Limb (tissue), 2 donors: ENCODE measurements at regions not wholly inside any gene's neighbourhood (a gene's known extent, or its start where the extent isn't known, plus 50 kb on each side); places are given as distances from the start of the nearest gene placed in this dataset.

Source experiments
- DNase-seq, 2 donors: peaks; one replicate each; pipeline ENCODE4 v3.0.0-alpha.2; 2016; ENCODE audit errors: extremely low spot score in 2 of 2

DNA sequence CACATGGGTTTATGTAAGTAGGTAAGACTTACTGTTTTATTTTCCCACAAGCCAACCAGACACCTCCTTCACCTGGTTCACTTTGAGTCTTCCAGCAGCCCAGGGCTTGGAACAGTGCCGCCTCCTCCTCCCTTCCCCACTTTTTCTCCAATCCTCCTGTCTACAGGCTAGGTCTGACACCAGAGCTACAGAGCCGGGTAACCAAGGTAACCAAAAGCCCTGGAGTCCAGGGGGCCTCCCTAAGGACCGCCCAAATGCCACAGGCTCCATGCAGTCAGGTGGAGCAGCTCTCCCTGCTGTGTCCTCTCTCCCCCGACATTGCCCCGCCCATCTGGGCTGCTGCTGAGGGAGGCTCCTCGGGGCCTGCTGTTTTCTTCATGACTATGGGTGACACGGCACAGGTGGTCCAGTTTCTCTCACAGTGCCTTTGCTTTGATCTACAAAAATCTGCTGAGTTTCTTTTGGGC lies 138.0 kb upstream of the EFNA5 start:
- peak in 1 of 2 donors; percentile 59 for DNase-seq

DNA sequence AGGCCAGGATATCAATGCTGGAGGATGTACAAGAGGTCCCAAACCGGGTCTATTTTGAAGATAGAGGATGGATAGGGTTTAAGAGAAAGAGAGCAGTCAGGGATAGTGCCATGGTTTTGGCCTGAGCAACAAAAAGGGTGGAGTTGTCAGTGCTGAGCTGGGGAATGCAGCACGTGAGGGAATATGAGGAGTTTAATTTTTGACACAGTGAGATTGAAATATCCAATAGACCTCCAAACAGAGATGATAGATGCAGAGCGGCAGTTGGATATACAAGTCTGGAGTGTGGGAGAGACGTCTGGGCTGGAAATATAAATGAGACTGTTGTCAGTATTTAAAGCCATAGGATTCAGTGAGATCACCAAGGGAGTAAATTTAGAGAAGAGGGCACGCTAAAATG lies 136.7 kb upstream of the EFNA5 start:
- DNase-seq = no peak

DNA sequence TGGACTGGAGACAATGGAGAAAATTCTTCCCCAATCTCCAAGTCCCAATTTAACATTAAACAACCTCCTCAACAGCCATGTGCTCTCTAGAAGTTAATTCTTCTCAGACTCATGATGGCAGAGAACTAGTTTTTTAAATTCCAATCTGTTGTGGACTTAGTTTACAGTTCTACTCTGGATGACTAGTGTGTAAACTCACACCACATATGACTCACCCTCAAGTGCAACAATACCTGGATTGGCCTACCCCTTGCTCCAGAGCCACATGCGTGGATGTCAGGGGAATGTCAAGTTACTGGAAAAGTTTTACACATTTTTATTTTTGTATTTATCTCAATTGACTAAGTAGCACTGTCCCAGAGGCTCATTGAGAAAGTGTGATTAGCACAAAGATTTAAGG lies 136.0 kb upstream of the EFNA5 start:
- no peak for DNase-seq

DNA sequence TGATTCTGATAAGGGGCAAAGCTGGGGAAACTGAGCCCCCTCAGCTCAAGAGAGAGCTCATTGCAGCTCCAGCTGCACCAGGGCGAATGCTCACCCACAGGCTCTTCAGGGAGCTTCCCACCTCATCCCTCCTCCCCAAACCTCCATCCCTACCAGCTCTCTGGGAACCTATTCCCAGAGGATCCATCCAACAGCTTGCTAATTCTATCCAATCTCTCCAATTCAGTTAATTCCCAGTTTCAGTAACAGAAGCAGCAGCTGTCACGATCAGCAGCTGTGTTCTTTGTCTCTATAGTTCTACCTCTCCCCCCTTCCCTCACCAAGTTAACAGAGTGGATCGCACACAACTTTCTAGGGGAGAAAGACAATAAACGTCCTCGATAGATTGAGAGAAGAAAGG lies 135.5 kb upstream of the EFNA5 start:
- no peak for DNase-seq

DNA sequence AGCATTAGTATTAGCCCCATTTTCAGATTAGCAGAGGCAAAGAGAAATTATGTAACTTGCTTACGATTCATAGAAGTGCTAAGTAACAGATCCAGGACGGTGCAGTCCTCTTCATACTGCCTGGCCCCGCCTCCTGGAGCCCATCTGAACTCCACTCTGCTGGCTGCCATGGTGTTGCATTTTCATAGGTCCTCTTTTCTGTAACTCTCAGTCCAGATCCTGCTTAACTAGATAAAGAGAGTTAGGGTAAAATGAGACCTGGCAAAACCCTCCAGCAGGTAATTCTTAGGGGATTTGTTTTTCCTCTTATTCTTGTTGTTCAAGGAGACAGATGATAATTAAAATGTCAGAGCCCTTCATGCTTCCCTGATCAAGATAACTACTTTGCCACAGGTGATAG lies 135.1 kb upstream of the EFNA5 start:
- DNase-seq = no peak

DNA sequence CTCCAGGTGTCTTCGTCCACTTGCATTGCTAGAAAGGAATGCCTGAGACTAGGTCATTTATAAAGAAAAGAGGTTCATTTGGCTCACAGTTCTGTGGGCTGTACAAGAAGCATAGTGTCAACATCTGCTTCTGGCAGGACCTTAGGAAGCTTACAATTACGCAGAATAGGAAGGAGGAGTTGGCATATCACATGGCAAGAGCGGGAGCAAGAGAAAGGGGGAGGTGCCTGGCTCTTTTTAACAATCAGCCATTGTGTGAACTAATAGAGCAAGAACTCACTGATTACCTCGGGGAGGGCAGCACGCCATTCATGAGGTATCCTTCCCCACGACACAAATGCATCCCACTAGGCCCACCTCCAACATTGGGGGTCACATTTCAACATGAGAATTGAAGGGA lies 134.4 kb upstream of the EFNA5 start:
- DNase-seq = no peak

DNA sequence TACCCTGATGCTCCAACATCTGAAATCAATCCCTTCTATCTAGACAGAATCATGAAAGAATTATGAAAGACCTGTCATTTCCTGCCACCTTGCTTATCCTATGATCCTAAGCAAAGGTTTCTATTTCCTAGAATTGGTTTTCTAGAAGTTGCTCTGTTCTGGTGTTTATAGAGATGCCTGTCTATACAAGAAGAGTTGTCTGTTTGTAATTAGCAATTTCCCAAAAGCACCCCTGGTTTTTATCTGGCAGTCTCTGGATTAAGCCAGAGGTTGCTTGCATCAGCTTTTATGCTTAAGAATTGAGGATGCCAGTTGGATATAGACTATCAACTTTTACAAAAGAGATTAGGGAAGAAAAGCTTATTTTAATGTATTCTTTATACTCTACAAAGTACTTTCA lies 133.0 kb upstream of the EFNA5 start:
- DNase-seq = no peak

DNA sequence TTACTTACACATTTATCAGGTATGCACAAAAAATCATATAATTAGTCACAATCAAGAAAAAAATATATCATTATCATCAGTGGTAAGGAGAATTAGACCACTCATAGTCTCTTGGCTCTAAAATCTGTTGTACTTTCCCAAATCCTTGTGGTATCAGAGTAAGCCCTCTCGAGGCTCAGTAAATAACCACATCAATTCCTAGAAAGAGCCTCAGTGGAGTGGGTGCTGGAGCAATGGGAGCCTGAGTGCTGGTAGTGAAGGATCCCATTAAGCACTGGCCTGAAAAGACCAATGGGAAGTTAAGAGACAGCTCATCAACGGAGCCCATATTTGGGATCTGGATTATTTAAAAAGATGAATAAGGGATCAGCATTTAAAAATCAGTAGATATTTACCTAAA lies 130.3 kb upstream of the EFNA5 start:
- no peak for DNase-seq

DNA sequence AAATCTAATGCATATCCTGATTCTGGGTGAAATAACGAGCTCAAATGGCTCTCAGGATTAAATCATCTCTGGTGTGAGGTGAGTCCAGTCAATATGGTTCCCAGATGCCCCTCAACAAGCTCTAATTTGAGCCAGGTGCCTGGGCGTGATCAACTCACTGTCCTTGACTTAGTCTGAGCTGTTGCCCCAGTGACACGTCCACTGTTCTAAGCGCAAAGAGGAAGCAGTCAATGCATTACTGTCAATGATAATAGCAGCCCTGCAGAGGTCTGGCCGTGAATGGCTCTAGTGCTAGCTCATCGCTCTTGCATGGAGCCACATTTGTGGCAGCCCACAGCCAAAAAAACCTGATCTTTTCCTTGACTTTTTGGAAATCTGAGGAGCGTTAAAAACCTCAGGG lies 128.6 kb upstream of the EFNA5 start:
- no peak for DNase-seq

DNA sequence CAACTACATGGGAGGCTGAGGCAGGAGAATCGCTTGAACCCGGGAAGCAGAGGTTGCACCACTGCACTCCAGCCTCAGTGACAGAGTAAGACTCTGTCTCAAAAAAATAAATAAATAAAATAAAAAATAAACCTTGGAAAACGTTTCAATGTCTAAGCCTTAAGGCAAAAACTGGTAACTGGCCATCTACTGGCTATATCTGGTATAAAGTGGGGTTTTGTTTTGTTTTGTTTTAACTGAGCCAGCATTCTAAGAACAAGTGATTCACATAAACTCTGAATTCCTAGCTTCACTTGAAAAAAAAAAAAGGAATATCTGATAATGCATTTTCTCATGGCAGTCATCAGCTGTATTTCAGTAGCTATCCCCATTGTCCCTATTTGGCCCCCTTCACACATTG lies 126.1 kb upstream of the EFNA5 start:
- DNase-seq = no peak

DNA sequence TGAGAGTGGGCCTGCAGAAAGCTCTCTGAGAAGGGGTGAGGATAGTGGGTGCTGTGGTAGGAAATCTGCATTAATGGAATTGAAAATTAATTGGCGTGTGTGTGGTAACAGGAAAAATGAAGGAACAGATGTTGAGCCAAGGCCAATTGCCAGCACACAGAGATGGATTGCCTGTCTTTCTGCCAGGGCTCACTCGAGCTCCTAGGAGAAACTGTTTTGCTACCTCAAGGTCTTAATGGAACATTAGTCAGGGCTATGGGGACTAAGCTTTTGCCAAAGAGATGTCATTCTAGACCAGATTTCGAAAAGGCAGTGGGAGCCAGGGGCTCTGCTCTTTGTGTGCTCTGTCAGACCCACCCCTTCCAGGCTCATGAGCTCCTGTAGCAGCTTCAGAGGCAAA lies 124.0 kb upstream of the EFNA5 start:
- peak; percentile 15 to 56 for DNase-seq

DNA sequence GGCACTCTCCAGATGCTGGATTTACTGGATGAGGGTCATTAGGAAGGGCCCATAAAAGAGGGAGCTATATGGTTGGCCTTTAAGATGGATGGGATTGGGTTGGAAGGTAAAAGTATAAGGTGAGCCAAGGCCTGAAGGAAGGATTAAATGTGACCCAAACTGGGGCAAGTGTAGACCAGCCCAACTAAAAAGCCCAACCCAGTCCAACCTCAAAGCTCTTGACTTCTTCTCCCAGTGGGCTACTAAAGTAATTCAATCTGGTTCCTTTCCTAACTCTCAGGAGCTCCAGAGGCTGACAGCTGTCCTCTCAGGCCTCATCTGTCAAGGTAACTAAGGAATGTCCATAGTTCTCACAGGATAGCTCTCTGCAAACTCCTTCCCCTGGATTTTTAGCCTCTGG lies 122.2 kb upstream of the EFNA5 start:
- DNase-seq = no peak

DNA sequence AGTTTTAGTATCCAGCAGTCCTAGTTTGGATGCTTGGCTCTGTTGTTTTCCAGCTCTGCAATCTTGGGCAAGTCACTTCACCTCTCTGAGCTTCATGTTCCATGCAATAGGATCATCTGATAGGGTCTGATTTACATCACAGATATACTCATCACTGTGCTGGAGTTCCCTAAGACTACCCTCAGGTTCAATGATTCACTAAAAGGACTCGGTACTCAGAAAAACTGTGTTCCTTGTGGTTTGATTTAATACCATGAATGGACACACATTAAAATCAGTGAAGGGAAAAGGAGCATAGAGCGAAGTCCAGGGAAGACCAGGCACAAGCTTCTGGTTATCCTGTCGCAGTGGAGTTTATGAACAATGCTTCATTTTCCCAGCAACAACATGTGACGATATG lies 119.9 kb upstream of the EFNA5 start:
- no peak for DNase-seq

DNA sequence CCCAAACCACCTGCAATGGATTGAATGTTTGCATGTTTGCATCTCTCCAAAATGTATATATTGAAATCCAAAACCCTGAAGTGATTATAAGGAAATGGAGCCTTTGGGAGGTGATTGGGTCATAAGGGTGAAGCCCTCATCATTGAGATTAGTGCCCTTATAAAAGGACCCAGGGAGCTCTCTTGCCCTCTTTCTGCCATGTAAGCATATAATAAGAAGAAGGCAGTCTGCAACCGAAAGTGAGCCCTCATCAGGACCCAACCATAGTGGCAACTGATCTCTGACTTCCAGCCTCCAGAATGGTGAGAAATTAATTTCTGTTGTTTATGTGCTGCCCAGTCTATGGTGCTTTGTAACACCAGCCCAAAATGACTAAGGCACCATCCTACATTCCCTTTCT lies 115.7 kb upstream of the EFNA5 start:
- no peak for DNase-seq

DNA sequence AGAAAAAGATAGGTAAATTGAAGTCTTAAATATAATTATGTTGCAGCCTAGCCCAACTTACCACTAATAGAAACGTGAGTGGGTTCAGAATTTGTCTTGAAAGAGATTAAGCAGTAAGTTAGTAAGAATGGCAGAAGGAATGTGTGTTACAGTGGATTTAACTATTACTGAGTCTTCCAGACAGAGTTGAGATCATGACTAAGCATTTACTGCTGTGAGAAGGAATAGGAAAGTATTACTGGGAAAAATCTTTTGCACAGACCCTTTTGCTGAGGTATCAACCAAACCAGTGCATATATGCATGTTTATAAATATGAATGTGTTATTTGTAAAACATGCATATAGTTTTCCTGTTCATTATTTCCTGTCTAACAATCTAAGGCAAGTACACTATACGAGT lies 112.8 kb upstream of the EFNA5 start:
- no peak for DNase-seq

DNA sequence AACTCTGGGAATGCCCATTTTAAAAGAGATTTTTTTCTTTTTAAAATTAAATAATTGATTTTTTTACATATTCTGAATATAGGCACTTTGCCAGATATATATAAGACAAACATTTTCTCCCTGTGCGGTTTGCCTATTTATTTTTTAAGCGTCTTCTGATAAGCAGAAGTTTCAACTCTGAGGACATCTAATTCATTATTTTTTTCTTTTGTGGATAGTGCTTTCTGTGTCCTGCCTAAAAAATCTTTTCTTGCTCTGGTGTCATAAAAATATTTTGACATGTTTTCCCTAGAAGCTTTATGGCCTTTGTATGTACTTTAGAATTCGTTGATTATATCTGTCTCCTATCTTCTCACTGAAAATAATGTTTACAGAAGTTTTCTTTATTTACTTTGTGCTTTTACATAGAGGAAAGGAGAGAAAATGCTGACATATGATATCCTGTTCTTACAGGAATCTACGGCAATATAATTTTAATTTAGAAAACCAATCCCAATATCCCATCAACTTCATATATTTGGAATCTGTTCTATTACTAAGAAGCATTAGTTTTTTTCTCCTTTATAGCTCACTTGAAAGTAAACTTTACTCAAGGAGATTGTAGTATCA lies 111.9 kb upstream of the EFNA5 start:
- no peak for DNase-seq

DNA sequence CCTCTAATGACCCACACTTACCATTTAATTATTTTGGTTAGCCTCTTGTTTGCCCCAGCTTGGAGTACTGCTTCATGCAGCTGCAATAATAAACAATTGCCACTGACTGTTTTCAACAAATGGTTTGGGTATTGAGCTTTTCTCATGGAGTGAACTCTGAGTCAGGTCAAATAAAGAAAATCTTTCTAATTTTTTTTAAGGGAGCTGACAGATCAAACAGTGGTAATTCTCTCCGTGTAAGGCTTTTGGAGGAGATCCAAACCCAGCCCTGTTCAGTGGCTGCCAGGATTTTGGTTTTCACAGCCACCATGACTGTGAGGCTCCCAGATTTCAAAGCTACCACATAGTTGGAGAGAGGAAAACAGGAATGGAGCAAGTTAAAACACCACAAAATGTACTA lies 110.7 kb upstream of the EFNA5 start:
- no peak for DNase-seq

DNA sequence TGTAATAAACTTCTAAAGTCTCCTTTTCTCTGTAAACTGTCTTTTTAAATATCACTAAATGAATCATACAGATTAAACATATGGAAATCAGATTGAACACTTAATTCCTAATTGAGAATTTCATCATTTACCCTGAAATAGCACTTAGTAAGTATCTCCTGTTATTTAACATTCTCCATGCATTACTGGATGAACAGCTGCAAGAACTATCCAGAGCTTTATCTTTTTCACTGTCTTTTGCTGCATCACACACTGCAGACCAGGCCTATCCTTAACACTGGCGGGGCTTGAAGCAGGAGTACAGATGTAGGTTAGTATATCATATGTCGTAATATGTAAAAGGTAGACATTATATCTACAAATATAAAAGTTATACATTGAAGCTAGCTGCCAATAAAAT lies 108.7 kb upstream of the EFNA5 start:
- DNase-seq = no peak

DNA sequence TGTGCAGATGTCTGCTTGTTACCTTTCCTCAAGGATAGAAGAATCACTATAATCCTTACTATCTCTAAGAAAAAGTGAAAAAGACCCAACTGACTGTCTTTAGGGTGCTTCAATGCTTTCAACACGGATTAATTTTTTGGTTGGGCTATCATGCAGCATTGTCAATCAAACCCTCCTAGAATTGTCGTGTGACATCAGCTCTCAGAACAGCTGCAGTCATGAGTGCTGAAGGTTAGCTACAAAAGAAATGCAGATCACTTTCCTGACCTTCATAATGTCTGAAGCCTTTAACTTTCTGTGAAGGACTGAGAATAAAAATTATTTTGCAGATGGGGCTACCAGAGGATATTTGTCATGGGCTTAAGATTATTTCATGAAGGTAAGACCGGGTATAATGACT lies 107.9 kb upstream of the EFNA5 start:
- DNase-seq = no peak

DNA sequence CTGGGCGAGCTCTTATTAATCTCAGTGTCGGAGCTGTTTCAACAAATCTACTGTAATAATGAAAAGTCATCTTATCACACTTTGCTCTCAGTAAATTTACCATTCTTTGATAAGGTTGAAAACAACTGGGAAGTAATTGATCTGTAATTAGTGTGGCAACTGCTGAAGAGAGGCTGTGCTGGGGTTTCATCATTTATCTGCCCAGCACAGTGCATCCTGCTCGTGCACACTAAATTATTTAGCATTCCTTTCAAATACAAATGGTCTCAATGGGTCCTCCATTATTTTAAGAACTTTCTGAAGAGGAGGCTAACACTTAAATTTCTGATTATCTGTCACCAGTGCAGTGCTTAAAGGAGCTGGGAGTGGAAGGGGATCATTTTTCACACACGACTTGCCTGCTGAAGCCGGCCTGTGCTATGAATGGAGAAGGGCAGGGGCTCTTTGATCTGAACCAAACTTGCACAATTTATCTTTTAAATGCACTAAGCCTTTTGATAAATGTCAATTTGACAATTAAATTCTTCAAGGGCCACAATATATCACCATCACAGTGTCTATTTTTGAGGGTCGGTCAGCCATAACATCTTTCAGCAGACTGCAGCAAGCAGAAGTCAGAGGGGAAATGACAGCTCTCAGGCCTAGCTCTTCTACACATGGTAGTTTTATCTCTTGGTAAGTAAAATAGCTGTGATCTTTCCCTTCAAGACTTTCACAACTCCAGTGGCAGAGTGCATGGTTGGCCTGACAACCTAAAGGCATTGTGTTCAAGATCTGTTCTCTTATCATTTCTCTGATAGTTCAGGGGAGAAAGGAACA lies 106.4 kb upstream of the EFNA5 start:
- DNase-seq = no peak

DNA sequence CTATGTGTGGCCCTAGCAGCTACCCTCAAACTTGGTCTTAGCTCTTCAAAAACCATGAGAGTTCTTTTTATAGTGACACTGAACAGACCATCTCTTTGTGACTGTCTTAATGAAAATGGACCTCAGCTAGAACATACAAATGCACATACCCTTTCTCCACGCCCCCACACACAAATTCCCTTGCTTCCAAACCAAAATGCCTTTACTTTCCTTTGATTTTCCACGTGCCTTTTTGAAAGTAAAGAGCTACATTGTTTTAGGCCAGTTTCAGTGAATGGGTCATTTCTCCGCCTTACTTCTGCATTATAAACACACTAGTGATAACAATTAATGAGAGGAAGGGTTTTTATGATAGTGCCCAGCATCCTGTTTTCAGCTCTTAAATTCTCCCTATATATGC lies 105.8 kb upstream of the EFNA5 start:
- DNase-seq = no peak

DNA sequence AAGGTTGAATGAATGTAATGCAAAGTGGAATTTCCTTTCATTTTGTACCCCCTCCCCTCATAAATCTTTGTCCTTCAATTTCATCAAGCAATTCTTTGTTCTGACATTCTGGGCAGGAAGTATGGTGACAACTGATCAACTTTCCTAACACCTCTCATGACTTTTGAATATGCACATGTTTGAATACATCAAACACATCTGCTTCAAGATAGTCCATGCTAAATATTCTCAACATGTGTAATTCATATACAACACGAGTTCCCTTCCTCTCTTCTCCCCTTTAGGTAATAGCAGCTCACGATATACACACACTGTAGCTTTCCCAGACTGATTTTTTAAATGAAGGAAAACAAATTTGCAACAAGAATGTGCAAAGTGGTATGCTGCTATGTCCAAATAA lies 103.6 kb upstream of the EFNA5 start:
- no peak for DNase-seq

DNA sequence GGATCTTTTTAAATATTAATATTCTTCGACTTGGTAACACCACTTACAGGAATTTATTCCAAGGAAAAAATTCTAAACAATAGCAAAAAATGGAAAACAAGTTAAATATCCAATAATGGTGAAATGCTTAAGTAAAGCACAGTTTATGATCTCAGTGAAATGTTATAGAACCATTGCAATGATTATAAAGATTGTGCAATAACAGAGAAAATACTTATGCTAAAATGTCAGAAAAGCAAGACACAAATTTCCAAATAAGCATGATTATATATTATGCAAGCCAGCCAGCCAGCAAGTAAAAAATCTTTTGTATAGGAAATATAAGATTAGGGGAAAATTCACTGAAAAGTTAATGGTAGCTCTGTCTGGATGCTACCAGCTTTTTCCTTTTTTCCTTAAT lies 102.7 kb upstream of the EFNA5 start:
- DNase-seq = no peak
